Endothelial cell of umbilical vein (primary cell): ENCODE measurements at regions not wholly inside any gene's neighbourhood (a gene's known extent, or its start where the extent isn't known, plus 50 kb on each side); places are given as distances from the start of the nearest gene placed in this dataset.

Experiments used
- BruUV-seq: library from RNA; stranded (reverse); fragments of 400-500 nt; replicated peaks from 2 replicates; lab custom pipeline; 2021; lab: Mats Ljungman, UMichigan
- CTCF ChIA-PET: fragments of 300-600, 350-600 bp; sonication (Branson Sonifier 250); formaldehyde crosslinking; loops from one replicate; lab custom pipeline; 2021; ENCODE audit warnings: antibody characterized with exemption, inconsistent platforms; lab: Charles Lee
- POLR2A ChIA-PET: fragments of 300-600, 350-600 bp; sonication (Branson Sonifier 250); formaldehyde crosslinking; loops from one replicate; lab custom pipeline; 2021; ENCODE audit warnings: antibody characterized with exemption, inconsistent platforms; lab: Charles Lee
- DNase-seq: peaks from one replicate; pipeline ENCODE4 v3.0.0-alpha.2; 2011; ENCODE audit warnings: low read depth, low spot score
- FAIRE-seq: peaks from 2 replicates; lab custom pipeline; 2011; peaks lifted over from hg19 to GRCh38; lab: Jason Lieb, UNC
- H2AFZ ChIP-seq: 2 replicates; pipeline ENCODE4 v1.6.0; 2012; ENCODE audit warnings: low read depth, low read length, control low read depth, inconsistent platforms
- H3K27ac ChIP-seq: 2 replicates; pipeline ENCODE4 v1.5.1; 2011; ENCODE audit warnings: low read depth, mild to moderate bottlenecking, control low read depth, low read length, moderate library complexity; ENCODE audit not compliant: insufficient read depth
- H3K27me3 ChIP-seq, 2 experiments: 2 replicates each; pipeline versions ENCODE4 v1.6.0 to v1.6.1; 2011; ENCODE audit warnings: low read length in 2 of 2, mixed read lengths in 1 of 2; ENCODE audit not compliant: control insufficient read depth in 2 of 2, insufficient read depth in 2 of 2
- H3K36me3 ChIP-seq, 2 experiments: 2 replicates in 1 of 2; 3 replicates in 1 of 2; pipeline ENCODE4 v1.5.1; 2011; ENCODE audit warnings: low read length in 2 of 2, mild to moderate bottlenecking in 1 of 2, moderate library complexity in 1 of 2; ENCODE audit not compliant: control insufficient read depth in 2 of 2, insufficient read depth in 2 of 2; ENCODE audit errors: extremely low read depth in 1 of 2
- H3K4me1 ChIP-seq: 3 replicates; pipeline ENCODE4 v1.5.1; 2011; ENCODE audit warnings: mild to moderate bottlenecking, low read length; ENCODE audit not compliant: control insufficient read depth, insufficient read depth; ENCODE audit errors: extremely low read depth
- H3K4me2 ChIP-seq: 2 replicates; pipeline ENCODE4 v1.6.1; 2011; ENCODE audit warnings: low read length, control low read depth, mixed read lengths; ENCODE audit not compliant: insufficient read depth
- H3K4me3 ChIP-seq, 3 experiments: fragments of 200-600 bp in 1 of 3; sonication (generic), shearing (Covaris generic) in 1 of 3; replicated peaks in 1 of 3; 2 replicates each; pipeline ENCODE4 v1.5.1; 2011 to 2016; ENCODE audit warnings: control low read depth in 3 of 3, low read length in 3 of 3, mild to moderate bottlenecking in 2 of 3, inconsistent platforms in 1 of 3, low read depth in 1 of 3, moderate library complexity in 1 of 3; ENCODE audit not compliant: insufficient read depth in 1 of 3
- H3K79me2 ChIP-seq: 2 replicates; pipeline ENCODE4 v1.6.0; 2012; ENCODE audit warnings: low read length, inconsistent platforms; ENCODE audit not compliant: control insufficient read depth, insufficient read depth
- H3K9ac ChIP-seq: replicated peaks from 2 replicates; pipeline ENCODE3; 2011; ENCODE audit warnings: low read length, control low read depth; ENCODE audit not compliant: insufficient read depth; ENCODE audit errors: extremely low read depth
- H3K9me1 ChIP-seq: replicated peaks from 3 replicates; pipeline ENCODE4 v1.6.0; 2011; ENCODE audit warnings: mild to moderate bottlenecking, low read length; ENCODE audit not compliant: control insufficient read depth, insufficient read depth; ENCODE audit errors: extremely low read depth
- H3K9me3 ChIP-seq: replicated peaks from 2 replicates; pipeline ENCODE4 v1.5.1; 2012; ENCODE audit warnings: low read length, inconsistent platforms; ENCODE audit not compliant: control insufficient read depth, insufficient read depth
- H4K20me1 ChIP-seq: replicated peaks from 2 replicates; pipeline ENCODE3; 2011; ENCODE audit warnings: mild to moderate bottlenecking, low read length; ENCODE audit not compliant: control insufficient read depth, insufficient read depth; ENCODE audit errors: extremely low read depth
- EZH2 ChIP-seq: IDR thresholded peaks from 2 replicates; pipeline ENCODE4 v1.6.1; 2012; ENCODE audit warnings: borderline replicate concordance, low read depth, mild to moderate bottlenecking, moderate library complexity, low read length, inconsistent platforms; ENCODE audit not compliant: severe bottlenecking
- FOS ChIP-seq: IDR thresholded peaks from 2 replicates; pipeline ENCODE4 v1.6.1; 2011; ENCODE audit warnings: mild to moderate bottlenecking, low read length, moderate library complexity, borderline replicate concordance; ENCODE audit not compliant: insufficient read depth
- GATA2 ChIP-seq: IDR thresholded peaks from 2 replicates; pipeline ENCODE4 v1.7.0; 2011; ENCODE audit warnings: low read depth, mild to moderate bottlenecking, moderate library complexity, mixed read lengths, low read length; ENCODE audit not compliant: insufficient read length, insufficient read depth
- JUN ChIP-seq: IDR thresholded peaks from 2 replicates; pipeline ENCODE4 v1.6.1; 2011; ENCODE audit warnings: borderline replicate concordance, low read depth; ENCODE audit not compliant: insufficient read length, insufficient read depth
- MAX ChIP-seq: IDR thresholded peaks from 2 replicates; pipeline ENCODE4 v1.6.1; 2011; ENCODE audit not compliant: insufficient read depth, insufficient read length
- MYC ChIP-seq: IDR thresholded peaks from one replicate; pipeline ENCODE4 v1.6.1; 2011; ENCODE audit warnings: mild to moderate bottlenecking, low read depth, low read length
- POLR2A ChIP-seq: IDR thresholded peaks from 2 replicates; pipeline ENCODE4 v1.6.1; 2012; ENCODE audit warnings: low read depth, mild to moderate bottlenecking, control low read depth, low read length
- POLR2AphosphoS5 ChIP-seq: IDR thresholded peaks from 2 replicates; pipeline ENCODE4 v1.6.1; 2012; ENCODE audit warnings: low read depth, mild to moderate bottlenecking, control low read depth, low read length, moderate library complexity; ENCODE audit not compliant: insufficient read depth
- dilution Hi-C: fragments of 300-500 bp; cut with MboI; formaldehyde crosslinking; loops from one replicate; pipeline ENCODE4 v1.15.0; 2019; ENCODE audit warnings: low sequenced_read_pairs; ENCODE audit not compliant: extremely low pct_ligation_motif_present
- intact Hi-C: fragments of 100-400 bp; cut with micrococcal nuclease; formaldehyde crosslinking; loops from one replicate; pipeline ENCODE4 v1.10.0; 2022
- TF ChIP-seq, protein P1 (sequence below), 2 donors: IDR thresholded peaks; 1 replicate in 1 of 2; 2 replicates in 1 of 2; pipeline ENCODE4 v1.5.1; 2011; ENCODE audit warnings: low read length in 2 of 2, mild to moderate bottlenecking in 2 of 2, moderate library complexity in 2 of 2, control low read depth in 1 of 2, inconsistent platforms in 1 of 2, low read depth in 1 of 2; ENCODE audit not compliant: insufficient read depth in 1 of 2; ENCODE audit errors: extremely low read depth in 1 of 2

DNA sequence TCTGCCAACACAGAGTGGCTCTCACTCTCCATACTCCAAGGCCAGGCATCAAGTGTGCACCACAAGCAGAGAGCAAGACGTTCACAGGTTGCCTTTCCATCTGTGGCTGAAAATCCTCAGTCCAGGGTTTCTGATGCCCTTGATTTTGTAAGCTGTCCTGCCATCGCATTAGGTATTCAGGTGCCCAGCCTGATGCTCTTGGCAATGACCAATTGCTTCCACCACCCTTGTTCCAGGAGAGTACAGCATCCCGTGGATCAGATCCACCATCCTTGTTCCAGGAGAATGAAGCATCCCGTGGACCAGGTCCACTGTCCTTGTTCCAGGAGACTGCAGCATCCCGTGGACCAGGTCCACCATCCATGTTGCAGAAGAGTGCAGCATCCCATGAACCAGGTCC lies 133.4 kb upstream of the GPC1 start:
- Histone ChIP-seq H3K4me1 (no peaks in the 10 kb centered on the region), H4K20me1 (no peaks in the 10 kb centered on the region), H3K9me3 (no peaks in the 10 kb centered on the region), H3K9ac (no peak overlapping the region), H3K9me1 (no peaks in the 10 kb centered on the region), H3K27me3 (no peaks in the 10 kb centered on the region), H3K79me2 (no peaks in the 10 kb centered on the region), H3K4me2 (no peak overlapping the region), H3K27ac (no peak overlapping the region), H2AFZ (no peak overlapping the region), H3K4me3 (no peak overlapping the region), H3K36me3 (no peaks in the 10 kb centered on the region)
- BruUV-seq = no TSS peak
- POLR2A ChIA-PET = no interaction called here
- dilution Hi-C loops (no loop called here), intact Hi-C loops (loop anchor here (2.0 kb wide), 1 partner anchor 137 kb away; no protein-coding TSS in a partner anchor)
- FAIRE-seq (no peak), DNase-seq (no peak)
- TF ChIP-seq POLR2A (no peak), JUN (no peak), EZH2 (no peak), POLR2AphosphoS5 (no peak), MAX (no peak), FOS (no peak), GATA2 (no peak), MYC (no peak)
- TF ChIP-seq, protein P1, sequence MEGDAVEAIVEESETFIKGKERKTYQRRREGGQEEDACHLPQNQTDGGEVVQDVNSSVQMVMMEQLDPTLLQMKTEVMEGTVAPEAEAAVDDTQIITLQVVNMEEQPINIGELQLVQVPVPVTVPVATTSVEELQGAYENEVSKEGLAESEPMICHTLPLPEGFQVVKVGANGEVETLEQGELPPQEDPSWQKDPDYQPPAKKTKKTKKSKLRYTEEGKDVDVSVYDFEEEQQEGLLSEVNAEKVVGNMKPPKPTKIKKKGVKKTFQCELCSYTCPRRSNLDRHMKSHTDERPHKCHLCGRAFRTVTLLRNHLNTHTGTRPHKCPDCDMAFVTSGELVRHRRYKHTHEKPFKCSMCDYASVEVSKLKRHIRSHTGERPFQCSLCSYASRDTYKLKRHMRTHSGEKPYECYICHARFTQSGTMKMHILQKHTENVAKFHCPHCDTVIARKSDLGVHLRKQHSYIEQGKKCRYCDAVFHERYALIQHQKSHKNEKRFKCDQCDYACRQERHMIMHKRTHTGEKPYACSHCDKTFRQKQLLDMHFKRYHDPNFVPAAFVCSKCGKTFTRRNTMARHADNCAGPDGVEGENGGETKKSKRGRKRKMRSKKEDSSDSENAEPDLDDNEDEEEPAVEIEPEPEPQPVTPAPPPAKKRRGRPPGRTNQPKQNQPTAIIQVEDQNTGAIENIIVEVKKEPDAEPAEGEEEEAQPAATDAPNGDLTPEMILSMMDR (IDR thresholded peaks at IDR 0.05; ENCODE audit: extremely low read depth in 1 of 2, insufficient read depth in 1 of 2, low read depth in 1 of 2, low read length in 2 of 2) = no peak
- CTCF ChIA-PET = no interaction called here
